Neutrophil (primary cell): ENCODE measurements at regions not wholly inside any gene's neighbourhood (a gene's known extent, or its start where the extent isn't known, plus 50 kb on each side); places are given as distances from the start of the nearest gene placed in this dataset.

ENCODE experiments used
- H3K27ac ChIP-seq: fragments of 200-600 bp; sonication (generic); 2 replicates; pipeline ENCODE4 v1.5.1; 2016; ENCODE audit warnings: mild to moderate bottlenecking, moderate library complexity
- H3K27me3 ChIP-seq: fragments of 200-600 bp; sonication (generic); 2 replicates; pipeline ENCODE4 v1.6.0; 2016; ENCODE audit warnings: mild to moderate bottlenecking
- H3K36me3 ChIP-seq: fragments of 200-600 bp; sonication (generic); 2 replicates; pipeline ENCODE4 v1.5.1; 2017
- H3K4me1 ChIP-seq, 2 experiments: fragments of 200-600 bp in 1 of 2; sonication (generic) in 1 of 2; 1 replicate in 1 of 2; 2 replicates in 1 of 2; pipeline versions ENCODE4 v1.5.1 to v1.6.1; 2013 to 2016; ENCODE audit warnings: low read depth in 1 of 2, low read length in 1 of 2, mild to moderate bottlenecking in 1 of 2, moderate library complexity in 1 of 2; ENCODE audit not compliant: control insufficient read depth in 1 of 2, insufficient read depth in 1 of 2
- H3K4me3 ChIP-seq, 2 experiments: fragments of 200-600 bp in 1 of 2; sonication (generic) in 1 of 2; 1 replicate in 1 of 2; 2 replicates in 1 of 2; pipeline ENCODE4 v1.5.1; 2013 to 2016; ENCODE audit warnings: low read depth in 1 of 2, low read length in 1 of 2, mild to moderate bottlenecking in 1 of 2, moderate library complexity in 1 of 2
- H3K9me3 ChIP-seq: fragments of 200-600 bp; sonication (generic); 2 replicates; pipeline ENCODE4 v1.5.1; 2016
- TF ChIP-seq, protein P1 (sequence below): fragments of 200-600 bp; sonication (generic); IDR thresholded peaks from 2 replicates; pipeline ENCODE4 v1.5.1; 2016; ENCODE audit warnings: antibody characterized with exemption

DNA sequence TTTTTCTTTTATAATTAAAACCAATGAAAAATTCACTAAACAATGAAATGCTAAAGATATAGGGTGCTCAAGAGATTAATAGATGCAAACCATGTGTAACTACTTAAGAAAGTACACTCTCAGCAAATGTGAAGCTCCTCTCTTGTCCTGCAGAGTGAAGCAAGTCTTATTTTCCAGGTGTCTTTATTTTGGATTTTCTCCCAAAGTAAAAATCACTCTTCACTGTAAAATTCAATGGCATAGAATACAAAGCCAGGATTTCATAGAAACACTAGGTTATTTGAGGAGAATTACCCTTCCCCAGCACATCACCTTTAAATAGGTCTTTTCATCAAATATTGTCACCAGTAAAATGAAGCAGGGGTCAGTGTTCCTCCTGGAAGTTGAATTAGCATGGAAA lies 57.0 kb upstream of the GIMD1 start:
- no peaks in the 10 kb centered on the region for H3K4me1 ChIP-seq
- TF ChIP-seq, protein P1, sequence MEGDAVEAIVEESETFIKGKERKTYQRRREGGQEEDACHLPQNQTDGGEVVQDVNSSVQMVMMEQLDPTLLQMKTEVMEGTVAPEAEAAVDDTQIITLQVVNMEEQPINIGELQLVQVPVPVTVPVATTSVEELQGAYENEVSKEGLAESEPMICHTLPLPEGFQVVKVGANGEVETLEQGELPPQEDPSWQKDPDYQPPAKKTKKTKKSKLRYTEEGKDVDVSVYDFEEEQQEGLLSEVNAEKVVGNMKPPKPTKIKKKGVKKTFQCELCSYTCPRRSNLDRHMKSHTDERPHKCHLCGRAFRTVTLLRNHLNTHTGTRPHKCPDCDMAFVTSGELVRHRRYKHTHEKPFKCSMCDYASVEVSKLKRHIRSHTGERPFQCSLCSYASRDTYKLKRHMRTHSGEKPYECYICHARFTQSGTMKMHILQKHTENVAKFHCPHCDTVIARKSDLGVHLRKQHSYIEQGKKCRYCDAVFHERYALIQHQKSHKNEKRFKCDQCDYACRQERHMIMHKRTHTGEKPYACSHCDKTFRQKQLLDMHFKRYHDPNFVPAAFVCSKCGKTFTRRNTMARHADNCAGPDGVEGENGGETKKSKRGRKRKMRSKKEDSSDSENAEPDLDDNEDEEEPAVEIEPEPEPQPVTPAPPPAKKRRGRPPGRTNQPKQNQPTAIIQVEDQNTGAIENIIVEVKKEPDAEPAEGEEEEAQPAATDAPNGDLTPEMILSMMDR = no peak

DNA sequence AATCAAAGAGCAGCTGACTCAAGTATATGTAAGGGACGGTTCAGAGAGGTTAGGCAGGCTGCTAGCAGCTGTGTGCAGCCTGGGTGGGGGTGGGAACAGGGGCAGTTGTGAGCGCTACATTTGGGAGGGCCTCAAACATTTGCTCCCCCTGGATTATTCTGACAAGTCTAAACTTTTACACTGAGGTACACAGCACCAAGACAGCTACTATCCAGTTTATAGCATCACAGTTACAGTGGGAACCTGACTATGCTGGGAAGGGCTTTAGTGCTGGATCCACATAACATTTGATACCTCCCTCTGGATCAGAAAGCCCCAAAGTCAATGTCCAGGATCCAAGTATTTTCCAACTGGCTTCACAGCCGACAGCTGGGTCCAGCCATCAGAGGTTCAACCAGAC lies 55.8 kb upstream of the GIMD1 start:
- Histone ChIP-seq H3K27ac (no peak overlapping the region), H3K27me3 (no peaks in the 10 kb centered on the region), H3K36me3 (no peaks in the 10 kb centered on the region), H3K4me1 (no peaks in the 10 kb centered on the region), H3K9me3 (no peaks in the 10 kb centered on the region), H3K4me3 (no peak overlapping the region)
- TF ChIP-seq, protein P1 = no peak

More for the DNA sequence above, 57.0 kb upstream of the GIMD1 start:
- Histone ChIP-seq H3K36me3 (no peaks in the 10 kb centered on the region), H3K27ac (no peak overlapping the region), H3K9me3 (no peaks in the 10 kb centered on the region), H3K27me3 (no peaks in the 10 kb centered on the region), H3K4me3 (no peak overlapping the region)

DNA sequence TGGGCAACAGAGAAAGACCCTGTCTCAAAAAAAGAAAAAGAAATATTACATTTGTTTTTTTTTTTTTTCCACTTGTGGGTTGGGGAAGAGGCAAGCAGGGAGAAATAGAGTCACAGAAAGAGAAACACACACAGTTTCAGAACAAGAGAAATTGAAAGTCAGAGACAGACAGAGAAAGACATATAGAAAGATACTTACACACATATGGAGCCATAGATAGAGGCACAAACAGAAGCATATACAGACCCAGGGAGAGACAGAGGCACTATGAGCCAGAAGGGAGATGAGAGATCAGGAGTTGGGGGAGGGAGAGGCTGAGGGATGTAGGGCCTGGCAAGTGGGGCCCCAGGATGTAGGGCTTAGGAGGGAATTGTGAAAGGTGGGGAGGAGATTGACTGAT lies 55.2 kb upstream of the GIMD1 start:
- H3K4me3 ChIP-seq = no peak overlapping the region
- no peaks in the 10 kb centered on the region for H3K4me1 ChIP-seq
- no peaks in the 10 kb centered on the region for H3K9me3 ChIP-seq
- no peak overlapping the region for H3K27ac ChIP-seq
- H3K27me3 ChIP-seq = no peaks in the 10 kb centered on the region
- TF ChIP-seq, protein P1 = no peak
- no peaks in the 10 kb centered on the region for H3K36me3 ChIP-seq

DNA sequence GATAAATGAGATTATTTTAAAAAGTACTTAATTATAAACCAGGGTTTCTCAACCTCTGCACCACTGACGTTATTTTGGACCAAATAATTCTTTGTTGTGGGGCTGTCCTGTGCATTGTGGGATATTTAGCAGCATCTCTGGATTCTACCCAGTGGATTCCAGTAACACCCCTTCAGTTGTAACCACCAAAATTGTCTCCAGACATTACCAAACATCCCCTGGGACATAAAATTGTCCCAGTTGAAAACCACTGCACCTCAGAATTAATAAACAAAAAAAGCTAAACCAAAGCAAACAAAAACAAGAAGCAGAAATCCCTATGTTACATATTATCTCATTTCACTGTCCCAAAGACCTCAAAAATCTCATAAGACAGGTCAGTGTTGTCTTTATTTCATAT lies 54.2 kb upstream of the GIMD1 start:
- TF ChIP-seq, protein P1 = no peak
- H3K4me1 ChIP-seq = no peaks in the 10 kb centered on the region
- H3K27me3 ChIP-seq = no peaks in the 10 kb centered on the region
- no peak overlapping the region for H3K4me3 ChIP-seq
- no peak overlapping the region for H3K27ac ChIP-seq
- H3K36me3 ChIP-seq = no peaks in the 10 kb centered on the region
- no peaks in the 10 kb centered on the region for H3K9me3 ChIP-seq

DNA sequence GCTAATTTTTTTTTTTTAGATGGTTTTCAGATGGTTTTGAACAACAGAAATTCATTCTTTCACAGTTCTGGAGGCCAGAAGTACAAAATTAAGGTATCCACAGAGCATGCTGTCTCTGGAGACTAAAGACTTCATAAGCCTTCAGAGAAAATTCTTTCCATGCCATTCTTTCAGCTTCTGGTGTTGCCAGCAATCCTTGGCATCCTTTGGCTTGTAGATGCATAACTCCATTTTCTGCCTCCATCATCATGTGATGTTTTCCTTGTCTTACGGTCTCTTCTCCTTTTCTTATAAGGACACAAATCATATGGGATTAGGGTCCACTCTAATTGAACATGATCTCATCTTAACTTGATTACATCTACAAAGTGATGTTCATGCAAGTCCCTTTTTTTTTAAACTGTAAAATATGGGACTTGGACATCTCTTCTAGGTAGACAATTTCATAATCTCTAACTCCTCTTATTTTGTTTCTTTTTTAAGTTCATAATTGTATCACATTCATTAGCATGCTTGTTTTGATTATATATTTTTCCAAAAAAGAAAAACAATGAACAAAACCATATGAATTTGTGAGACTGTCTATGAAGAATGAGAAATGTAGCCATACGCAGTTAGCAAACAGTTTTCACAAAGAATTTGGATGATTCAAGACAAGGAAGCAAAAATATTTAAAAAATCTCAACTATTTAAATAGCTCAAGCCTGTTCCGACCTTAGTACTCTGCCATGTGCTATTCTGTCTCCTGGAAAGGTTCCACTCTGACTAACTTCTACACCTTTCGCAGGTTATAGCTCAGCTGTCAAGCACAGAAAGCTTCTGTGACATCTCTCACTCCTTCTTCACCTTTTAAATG lies 53.1 kb upstream of the GIMD1 start:
- no peak overlapping the region for H3K4me3 ChIP-seq
- H3K27me3 ChIP-seq = no peaks in the 10 kb centered on the region
- TF ChIP-seq, protein P1 = no peak
- no peaks in the 10 kb centered on the region for H3K4me1 ChIP-seq
- H3K36me3 ChIP-seq = no peaks in the 10 kb centered on the region
- H3K9me3 ChIP-seq = no peaks in the 10 kb centered on the region
- no peak overlapping the region for H3K27ac ChIP-seq
